Lower leg skin (tissue), 4 donors: ENCODE measurements at regions not wholly inside any gene's neighbourhood (a gene's known extent, or its start where the extent isn't known, plus 50 kb on each side); places are given as distances from the start of the nearest gene placed in this dataset.

ENCODE experiments used
- DNase-seq, 2 donors: peaks; one replicate each; pipeline ENCODE4 v3.0.0-alpha.2; 2019; ENCODE audit warnings: low spot score in 2 of 2
- H3K4me3 ChIP-seq: fragments of 200-600 bp; sonication (generic); 2 replicates; pipeline ENCODE4 v1.5.1; 2017; ENCODE audit warnings: mild to moderate bottlenecking, low read depth; ENCODE audit not compliant: poor library complexity, severe bottlenecking
- POLR2A ChIP-seq, 2 donors: fragments of 450-650 bp; IDR thresholded peaks; one replicate each; pipeline ENCODE4 v1.6.1; 2016 to 2017; ENCODE audit warnings: antibody characterized with exemption in 2 of 2, mild to moderate bottlenecking in 1 of 2, moderate library complexity in 1 of 2
- WGBS, 2 donors: methylation state at CpG; one replicate each; pipeline ENCODE4 v1.1.5; 2018; 5-methylcytosine and 5-hydroxymethylcytosine counted together
- intact Hi-C: fragments of 100-400 bp; cut with DNase I; formaldehyde crosslinking; loops from one replicate; pipeline ENCODE4 v1.15.0; 2023; ENCODE audit warnings: low total_unique reads
- TF ChIP-seq, protein P1 (sequence below), 3 donors: fragments of 450-650 bp; IDR thresholded peaks; one replicate each; pipeline ENCODE4 v1.5.1; 2016; ENCODE audit warnings: antibody characterized with exemption in 3 of 3, mild to moderate bottlenecking in 3 of 3, moderate library complexity in 2 of 3

DNA sequence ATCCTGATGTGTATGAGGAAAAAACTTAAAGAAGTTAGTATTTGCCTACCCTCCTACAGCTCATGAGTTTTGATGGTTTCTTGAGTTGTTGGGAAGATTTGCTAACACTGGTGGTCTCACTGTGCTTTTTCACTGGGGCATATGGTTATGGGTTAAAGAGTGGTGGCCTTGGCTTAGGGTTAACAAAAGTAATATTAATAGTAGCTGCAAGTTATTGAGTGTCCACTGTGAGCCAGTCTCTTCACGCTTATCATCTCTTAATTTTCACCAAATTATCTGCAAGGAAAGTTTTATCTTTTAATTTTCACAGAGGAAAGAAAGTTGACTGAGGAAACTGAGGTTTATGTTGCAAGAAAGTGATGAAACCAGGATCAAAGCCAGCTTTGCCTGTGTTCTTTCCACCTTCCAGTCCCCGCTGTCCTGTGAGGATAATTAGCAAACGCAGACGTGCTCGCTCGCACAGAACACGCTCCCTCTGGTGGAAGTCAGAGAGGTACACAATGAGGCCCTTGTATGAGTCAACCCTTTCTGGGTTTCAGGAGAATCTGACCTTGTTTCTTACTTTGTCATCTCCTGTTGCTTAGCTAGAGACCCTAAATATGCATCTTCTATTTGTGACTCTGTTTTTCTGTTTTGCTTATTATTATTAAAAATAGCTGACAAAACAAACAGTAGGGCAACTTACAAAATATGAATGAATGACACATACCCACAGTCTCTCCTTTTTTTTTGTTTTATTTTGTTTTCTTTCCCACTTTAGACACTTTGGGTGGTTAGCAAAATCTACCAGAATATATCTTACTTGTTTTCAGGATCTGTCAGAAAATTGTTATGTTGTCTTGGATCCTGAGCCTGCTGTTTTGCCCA, 94.3 kb downstream of the DDIT4L start:
- WGBS, 2 donors, result 11 to 12% methylated on average over 7 of the region's 7 CpGs
- DNase-seq, result peak; percentile 71 to 91
- intact Hi-C loops, result no loop called here
- no peak for TF ChIP-seq POLR2A (IDR thresholded peaks at IDR 0.05)
- no peak overlapping the region for H3K4me3 ChIP-seq

DNA sequence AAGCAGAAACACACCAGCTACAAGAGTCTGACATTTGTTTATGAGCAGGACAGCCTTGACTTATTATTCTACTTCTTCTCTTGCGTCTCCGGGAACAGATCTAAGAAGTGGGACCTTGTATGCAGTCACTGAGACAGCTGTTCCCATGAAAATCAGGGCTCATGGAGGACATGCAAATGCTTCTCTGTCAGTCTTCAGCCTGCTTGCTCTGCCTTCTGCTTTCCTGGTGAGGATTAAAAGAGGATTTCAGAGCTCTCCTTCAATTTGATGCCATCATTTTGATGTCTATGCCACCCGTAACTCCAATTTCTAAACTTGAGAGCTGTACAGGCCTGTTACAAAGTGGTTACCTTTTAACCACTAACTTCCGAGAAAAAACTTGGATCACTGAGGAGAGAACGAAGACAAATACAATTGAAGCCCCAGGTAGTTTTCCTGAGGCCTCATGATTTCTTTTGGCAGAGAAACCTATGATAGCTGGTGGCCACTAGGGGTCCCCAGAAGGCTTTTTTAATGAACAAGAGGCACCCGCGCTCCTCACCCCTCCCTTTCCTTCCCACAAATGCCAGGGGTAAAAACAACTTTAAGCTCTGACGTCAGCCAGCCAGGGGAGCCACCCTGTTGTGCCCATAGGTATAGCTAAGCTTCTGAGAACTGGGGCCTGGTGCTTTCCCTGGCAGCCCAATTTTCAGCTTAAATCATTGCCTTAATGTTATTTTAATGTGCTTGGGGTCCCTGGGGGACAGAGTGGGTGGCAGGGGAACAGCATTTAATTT, 97.0 kb downstream of the DDIT4L start:
- intact Hi-C loops, result no loop called here
- no peak overlapping the region for H3K4me3 ChIP-seq
- peak; percentile 86 to 94 for DNase-seq
- no peak for TF ChIP-seq POLR2A (IDR thresholded peaks at IDR 0.05)
- TF ChIP-seq, protein P1, sequence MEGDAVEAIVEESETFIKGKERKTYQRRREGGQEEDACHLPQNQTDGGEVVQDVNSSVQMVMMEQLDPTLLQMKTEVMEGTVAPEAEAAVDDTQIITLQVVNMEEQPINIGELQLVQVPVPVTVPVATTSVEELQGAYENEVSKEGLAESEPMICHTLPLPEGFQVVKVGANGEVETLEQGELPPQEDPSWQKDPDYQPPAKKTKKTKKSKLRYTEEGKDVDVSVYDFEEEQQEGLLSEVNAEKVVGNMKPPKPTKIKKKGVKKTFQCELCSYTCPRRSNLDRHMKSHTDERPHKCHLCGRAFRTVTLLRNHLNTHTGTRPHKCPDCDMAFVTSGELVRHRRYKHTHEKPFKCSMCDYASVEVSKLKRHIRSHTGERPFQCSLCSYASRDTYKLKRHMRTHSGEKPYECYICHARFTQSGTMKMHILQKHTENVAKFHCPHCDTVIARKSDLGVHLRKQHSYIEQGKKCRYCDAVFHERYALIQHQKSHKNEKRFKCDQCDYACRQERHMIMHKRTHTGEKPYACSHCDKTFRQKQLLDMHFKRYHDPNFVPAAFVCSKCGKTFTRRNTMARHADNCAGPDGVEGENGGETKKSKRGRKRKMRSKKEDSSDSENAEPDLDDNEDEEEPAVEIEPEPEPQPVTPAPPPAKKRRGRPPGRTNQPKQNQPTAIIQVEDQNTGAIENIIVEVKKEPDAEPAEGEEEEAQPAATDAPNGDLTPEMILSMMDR (IDR thresholded peaks at IDR 0.05), result peak in 1 of 3 donors; percentile 67
- WGBS, 2 donors, result 30 to 33% methylated on average over 8 of the region's 8 CpGs

DNA sequence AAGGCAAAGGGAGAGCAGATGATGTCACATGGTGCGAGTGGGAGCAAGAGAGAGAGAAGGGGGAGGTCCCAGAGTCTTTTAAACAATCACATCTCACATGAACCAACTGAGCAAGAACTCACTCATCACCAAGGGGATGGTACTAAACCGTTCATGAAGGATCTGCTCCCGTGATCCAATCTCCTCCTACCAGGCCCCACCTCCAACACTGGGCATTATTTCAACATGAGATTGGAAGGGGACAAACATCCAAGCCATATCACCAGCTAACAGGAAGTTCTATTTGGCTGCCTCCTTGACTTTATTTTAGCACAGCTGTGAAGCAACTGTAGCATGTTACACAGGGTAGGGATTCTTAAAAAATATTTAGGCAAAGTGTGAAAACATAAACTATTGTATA, 102.5 kb downstream of the DDIT4L start:
- TF ChIP-seq, protein P1 (IDR thresholded peaks at IDR 0.05), result no peak
- no peak for TF ChIP-seq POLR2A (IDR thresholded peaks at IDR 0.05)
- intact Hi-C loops, result no loop called here
- no peak overlapping the region for H3K4me3 ChIP-seq
- 23 to 31% methylated on average over 3 of the region's 3 CpGs for WGBS, 2 donors
- DNase-seq, result peak in 1 of 2 donors; percentile 37

DNA sequence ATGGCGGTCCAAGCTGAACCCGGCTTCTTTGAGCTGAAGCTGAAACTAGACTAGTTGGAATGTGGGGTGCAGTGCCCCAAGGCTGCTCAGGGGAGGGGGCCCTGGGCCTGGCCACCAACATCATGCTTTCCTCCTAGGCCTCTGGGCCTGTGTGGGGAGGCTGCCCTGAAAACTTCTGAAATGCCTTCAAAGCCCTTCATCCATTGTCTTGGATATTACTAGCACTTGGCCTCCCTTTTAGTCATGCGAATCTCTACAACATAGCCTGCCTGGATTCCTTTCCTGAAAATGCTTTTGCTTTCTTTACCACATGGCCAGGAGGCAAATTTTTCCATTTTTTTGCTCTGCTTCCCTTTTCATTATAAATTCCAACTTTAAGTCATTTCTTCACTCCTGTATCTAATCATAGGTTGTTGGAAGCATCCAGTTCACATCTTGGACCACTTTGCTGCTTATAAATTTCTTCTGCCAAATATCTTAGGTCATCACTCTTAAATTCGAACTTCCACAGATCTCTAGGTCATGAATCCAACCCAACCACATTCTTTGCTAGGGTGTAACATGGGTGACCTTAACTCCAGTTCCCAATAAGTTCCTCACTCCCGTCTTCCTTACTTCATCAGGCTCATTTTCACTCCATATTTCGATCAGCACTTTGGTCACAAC, 103.4 kb downstream of the DDIT4L start:
- DNase-seq, result no peak
- intact Hi-C loops, result no loop called here

DNA sequence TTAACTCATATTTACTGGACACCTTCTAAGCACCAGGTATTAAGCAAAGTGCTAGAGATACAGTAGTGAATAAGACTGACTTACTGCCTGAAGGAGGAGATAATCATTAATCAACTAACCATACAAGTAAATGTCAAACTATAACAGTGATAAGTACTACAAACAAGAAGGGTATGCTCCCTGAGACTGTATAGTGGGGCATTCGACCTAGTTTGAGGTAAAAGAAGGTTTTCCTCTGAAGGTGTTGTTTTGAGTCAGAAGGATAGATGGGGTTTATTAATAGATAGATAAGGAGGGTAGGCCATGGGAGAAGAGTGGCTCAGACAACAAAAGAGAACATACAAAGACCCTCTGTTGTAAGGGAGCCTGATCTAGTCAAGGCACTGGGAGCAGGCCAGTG, 105.4 kb downstream of the DDIT4L start:
- WGBS, 2 donors, result 59 to 81% methylated on average over 1 of the region's 1 CpG
- TF ChIP-seq, protein P1 (IDR thresholded peaks at IDR 0.05), result no peak
- no peak for TF ChIP-seq POLR2A (IDR thresholded peaks at IDR 0.05)
- no peak for DNase-seq
- intact Hi-C loops, result no loop called here
- no peak overlapping the region for H3K4me3 ChIP-seq

More for the DNA sequence above, 103.4 kb downstream of the DDIT4L start:
- TF ChIP-seq POLR2A (IDR thresholded peaks at IDR 0.05), result no peak
- TF ChIP-seq, protein P1 (IDR thresholded peaks at IDR 0.05), result no peak
- H3K4me3 ChIP-seq, result no peak overlapping the region
- 52 to 54% methylated on average over 6 of the region's 6 CpGs for WGBS, 2 donors

DNA sequence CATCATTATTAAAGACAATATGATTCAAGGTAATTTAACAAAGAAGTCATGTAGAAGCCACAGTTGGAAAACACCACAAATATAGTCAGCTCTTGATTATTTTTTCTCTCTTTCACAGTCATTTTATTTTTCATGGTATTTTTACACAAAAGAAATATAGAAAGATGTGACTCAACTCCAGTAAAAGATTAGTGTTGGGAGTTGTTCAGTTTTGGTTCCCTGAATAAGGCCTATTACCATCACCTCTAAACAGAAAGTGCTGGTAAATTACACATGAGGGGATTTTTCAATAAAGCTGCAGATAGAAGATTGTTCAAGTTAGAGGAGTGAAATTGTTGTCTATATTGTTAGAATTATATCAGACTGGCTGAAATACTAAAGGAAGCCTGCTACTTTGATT, 107.0 kb downstream of the DDIT4L start:
- no peak overlapping the region for H3K4me3 ChIP-seq
- DNase-seq, result no peak
- TF ChIP-seq POLR2A (IDR thresholded peaks at IDR 0.05), result no peak
- TF ChIP-seq, protein P1 (IDR thresholded peaks at IDR 0.05), result no peak
- intact Hi-C loops, result no loop called here
